Transverse colon (tissue), 4 donors: ENCODE measurements at regions not wholly inside any gene's neighbourhood (a gene's known extent, or its start where the extent isn't known, plus 50 kb on each side); places are given as distances from the start of the nearest gene placed in this dataset.

Source experiments
- DNase-seq: peaks from one replicate; pipeline ENCODE4 v3.0.0-alpha.2; 2019
- H3K27ac ChIP-seq, 4 donors: fragments of 200-600 bp; sonication (generic); 2 replicates each; pipeline ENCODE4 v1.5.1; 2016 to 2018; ENCODE audit warnings: inconsistent platforms in 4 of 4
- H3K27me3 ChIP-seq: fragments of 200-600 bp; sonication (generic); 2 replicates; pipeline ENCODE4 v1.5.1; 2017; ENCODE audit warnings: inconsistent platforms
- H3K36me3 ChIP-seq, 4 donors: fragments of 200-600 bp; sonication (generic); 2 replicates each; pipeline ENCODE4 v1.5.1; 2017 to 2019; ENCODE audit warnings: inconsistent platforms in 4 of 4
- H3K4me1 ChIP-seq, 4 donors: fragments of 200-600 bp; sonication (generic); 2 replicates each; pipeline ENCODE4 v1.5.1; 2017 to 2020; ENCODE audit warnings: inconsistent platforms in 4 of 4
- H3K4me3 ChIP-seq, 4 donors: fragments of 200-600 bp; sonication (generic); 1 replicate in 1 of 4; 2 replicates in 3 of 4; pipeline versions ENCODE4 v1.5.1 to v1.6.1; 2017 to 2019; ENCODE audit warnings: inconsistent platforms in 4 of 4
- H3K9me3 ChIP-seq, 2 donors: fragments of 200-600 bp; sonication (generic); 2 replicates each; pipeline ENCODE4 v1.5.1; 2017 to 2019; ENCODE audit warnings: inconsistent platforms in 2 of 2
- EP300 ChIP-seq: sonication (generic); formaldehyde crosslinking; IDR thresholded peaks from one replicate; pipeline ENCODE4 v1.6.1; 2017; ENCODE audit warnings: antibody characterized with exemption, low read depth
- POLR2A ChIP-seq: fragments of 450-650 bp; IDR thresholded peaks from one replicate; pipeline ENCODE4 v1.6.1; 2016; ENCODE audit warnings: antibody characterized with exemption, mild to moderate bottlenecking, moderate library complexity
- POLR2AphosphoS5 ChIP-seq, 3 donors: sonication (generic); formaldehyde crosslinking; IDR thresholded peaks; one replicate each; pipeline ENCODE4 v1.6.1; 2016; ENCODE audit warnings: antibody characterized with exemption in 3 of 3
- WGBS, 2 donors: methylation state at CpG; one replicate each; pipeline ENCODE4 v1.1.5; 2018; ENCODE audit warnings: low coverage in 1 of 2; 5-methylcytosine and 5-hydroxymethylcytosine counted together
- in situ Hi-C, 4 donors: fragments of 200-750 bp; cut with MboI; loops; one replicate each; pipeline versions ENCODE4 v1.15.0 to v1.15.1; 2017; ENCODE audit warnings: low sequenced_read_pairs in 3 of 4, low pct_ligation_motif_present in 1 of 4, low pct_unique_long_range_greater_than_20kb in 1 of 4
- intact Hi-C: fragments of 100-400 bp; cut with DNase I; formaldehyde crosslinking; loops from one replicate; pipeline ENCODE4 v1.15.1; 2023; ENCODE audit warnings: low total_unique reads
- TF ChIP-seq, protein P1 (sequence below), 5 experiments: fragments of 200-600 bp in 3 of 5; fragments of 450-650 bp in 2 of 5; sonication (generic) in 3 of 5; IDR thresholded peaks; 1 replicate in 2 of 5; 2 replicates in 3 of 5; pipeline ENCODE4 v1.5.1; 2016 to 2017; ENCODE audit warnings: antibody characterized with exemption in 5 of 5, inconsistent platforms in 3 of 5, mild to moderate bottlenecking in 2 of 5, moderate library complexity in 1 of 5

DNA sequence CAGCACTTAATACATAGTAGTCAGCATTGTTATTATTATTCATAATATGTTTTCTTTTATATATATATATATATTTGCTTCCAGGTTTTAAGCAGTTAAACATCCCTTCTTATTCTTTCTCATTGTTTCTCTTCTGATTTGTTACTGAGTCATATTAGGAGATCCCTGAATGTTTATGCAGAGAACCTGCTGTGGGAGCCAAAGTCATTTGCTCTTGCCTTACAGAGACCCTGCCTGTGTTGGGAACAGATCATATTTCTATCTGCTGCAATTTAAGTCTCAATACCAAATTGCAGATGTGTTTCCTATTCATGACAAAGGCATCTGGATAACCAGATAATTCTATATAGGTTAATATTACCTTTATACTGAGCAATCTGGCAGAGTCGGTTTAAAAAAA, 323.0 kb upstream of the UMPS start:
- in situ Hi-C loops, result no loop called here
- Histone ChIP-seq H3K4me3 (no peak overlapping the region), H3K27ac (no peak overlapping the region), H3K9me3 (no peaks in the 10 kb centered on the region), H3K36me3 (no peaks in the 10 kb centered on the region), H3K4me1 (no peaks in the 10 kb centered on the region), H3K27me3 (no peaks in the 10 kb centered on the region)
- TF ChIP-seq POLR2AphosphoS5 (IDR thresholded peaks at IDR 0.05), result no peak
- no peak for TF ChIP-seq POLR2A
- intact Hi-C loops, result no loop called here
- 81 to 100% methylated on average over 1 of the region's 1 CpG for whole genome bisulfite sequencing, 2 donors
- DNase-seq, result no peak

DNA sequence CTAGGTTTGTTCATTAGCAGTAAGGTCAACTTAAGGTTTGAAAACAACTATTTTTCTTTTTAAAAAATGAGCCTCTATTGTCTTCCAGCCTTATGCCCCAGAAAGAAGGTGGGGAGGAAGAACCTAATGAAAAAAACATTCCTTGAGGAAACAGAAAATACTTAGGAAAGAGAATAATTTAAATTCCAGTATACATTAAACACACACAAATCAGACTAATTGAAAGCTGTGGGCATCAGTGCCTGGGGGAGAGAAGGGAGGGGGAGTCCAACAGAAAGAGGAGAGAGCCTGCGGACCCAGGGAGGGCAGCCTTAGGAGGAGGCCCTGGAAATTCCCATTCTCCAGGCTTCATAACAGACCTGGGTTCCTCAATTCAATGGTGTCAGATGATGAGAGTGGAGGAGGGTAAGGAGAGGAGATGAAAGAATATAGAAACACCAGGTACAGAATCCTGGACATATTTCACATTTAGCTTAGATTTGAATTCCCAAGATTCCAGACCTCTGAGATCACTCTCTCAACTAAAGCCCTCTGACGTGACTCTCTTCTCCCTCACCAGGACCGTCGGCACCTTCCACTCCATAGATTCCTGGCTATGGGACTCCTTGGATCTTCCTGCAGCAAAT, 320.5 kb upstream of the UMPS start:
- no peaks in the 10 kb centered on the region for H3K27me3 ChIP-seq
- H3K4me1 ChIP-seq, result peaks cover 0 to 12% (median 6%) of the 10 kb centered on the region in 4 donors
- H3K4me3 ChIP-seq, result no peak overlapping the region
- intact Hi-C loops (loop anchor here (5.0 kb wide), 1 partner anchor 248 kb away; no protein-coding TSS in a partner anchor), in situ Hi-C loops (no loop called here)
- no peaks in the 10 kb centered on the region for H3K36me3 ChIP-seq
- no peak overlapping the region for H3K27ac ChIP-seq
- TF ChIP-seq, protein P1, sequence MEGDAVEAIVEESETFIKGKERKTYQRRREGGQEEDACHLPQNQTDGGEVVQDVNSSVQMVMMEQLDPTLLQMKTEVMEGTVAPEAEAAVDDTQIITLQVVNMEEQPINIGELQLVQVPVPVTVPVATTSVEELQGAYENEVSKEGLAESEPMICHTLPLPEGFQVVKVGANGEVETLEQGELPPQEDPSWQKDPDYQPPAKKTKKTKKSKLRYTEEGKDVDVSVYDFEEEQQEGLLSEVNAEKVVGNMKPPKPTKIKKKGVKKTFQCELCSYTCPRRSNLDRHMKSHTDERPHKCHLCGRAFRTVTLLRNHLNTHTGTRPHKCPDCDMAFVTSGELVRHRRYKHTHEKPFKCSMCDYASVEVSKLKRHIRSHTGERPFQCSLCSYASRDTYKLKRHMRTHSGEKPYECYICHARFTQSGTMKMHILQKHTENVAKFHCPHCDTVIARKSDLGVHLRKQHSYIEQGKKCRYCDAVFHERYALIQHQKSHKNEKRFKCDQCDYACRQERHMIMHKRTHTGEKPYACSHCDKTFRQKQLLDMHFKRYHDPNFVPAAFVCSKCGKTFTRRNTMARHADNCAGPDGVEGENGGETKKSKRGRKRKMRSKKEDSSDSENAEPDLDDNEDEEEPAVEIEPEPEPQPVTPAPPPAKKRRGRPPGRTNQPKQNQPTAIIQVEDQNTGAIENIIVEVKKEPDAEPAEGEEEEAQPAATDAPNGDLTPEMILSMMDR (IDR thresholded peaks at IDR 0.05), result no peak
- TF ChIP-seq POLR2A (no peak), POLR2AphosphoS5 (IDR thresholded peaks at IDR 0.05) (no peak), EP300 (no peak)
- 89 to 95% methylated on average over 3 to 4 of the region's 4 CpGs for WGBS, 2 donors
- no peak for DNase-seq
- no peaks in the 10 kb centered on the region for H3K9me3 ChIP-seq

DNA sequence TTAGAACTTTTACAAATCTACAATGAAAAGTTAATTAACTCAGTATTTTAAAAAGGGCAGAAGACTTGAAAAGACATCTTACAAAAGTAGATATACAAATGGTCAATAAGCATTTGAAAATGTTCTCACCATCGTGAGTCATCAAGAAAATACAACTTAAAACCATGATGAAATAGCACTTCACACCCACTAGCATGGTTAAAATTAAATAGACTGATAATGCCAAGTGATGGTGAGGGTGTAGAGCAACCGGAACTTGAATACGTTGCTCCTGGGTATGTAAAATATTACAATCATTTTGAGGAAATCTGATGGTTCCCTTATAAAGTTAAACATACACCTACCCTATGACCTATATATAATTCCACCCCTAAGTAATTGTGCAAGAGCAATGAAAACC, 319.8 kb upstream of the UMPS start:
- intact Hi-C loops (loop anchor here (5.0 kb wide), 1 partner anchor 247 kb away; no protein-coding TSS in a partner anchor), in situ Hi-C loops (no loop called here)
- Histone ChIP-seq H3K27me3 (no peaks in the 10 kb centered on the region), H3K36me3 (no peaks in the 10 kb centered on the region), H3K4me1 (peaks cover 0 to 12% (median 6%) of the 10 kb centered on the region in 4 donors), H3K4me3 (no peak overlapping the region), H3K27ac (no peak overlapping the region), H3K9me3 (no peaks in the 10 kb centered on the region)
- TF ChIP-seq POLR2AphosphoS5 (IDR thresholded peaks at IDR 0.05), result no peak
- DNase-seq, result no peak
- WGBS, 2 donors, result 71 to 74% methylated on average over 3 of the region's 3 CpGs

DNA sequence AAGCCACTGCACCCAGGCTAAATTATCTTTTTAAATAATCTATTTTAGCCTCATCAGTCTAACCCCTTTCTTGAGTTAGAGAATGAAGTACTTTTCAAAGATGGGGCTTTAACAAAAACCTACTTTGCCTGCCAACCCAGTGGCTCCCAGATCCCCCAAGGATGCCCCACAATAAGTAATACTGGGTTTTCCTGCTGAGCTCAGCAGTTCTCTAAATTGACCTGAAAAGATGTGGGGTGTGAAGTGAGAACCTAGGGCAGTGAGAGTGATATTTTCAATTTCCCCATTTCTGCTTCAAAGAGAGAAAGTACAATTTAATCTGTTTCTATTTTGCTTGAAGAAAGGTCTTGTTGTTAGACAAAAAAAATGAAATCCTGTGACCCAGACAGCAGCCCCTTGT, 318.5 kb upstream of the UMPS start:
- in situ Hi-C loops (no loop called here), intact Hi-C loops (loop anchor here (5.0 kb wide), 1 partner anchor 246 kb away; no protein-coding TSS in a partner anchor)
- Histone ChIP-seq H3K9me3 (no peaks in the 10 kb centered on the region), H3K4me3 (no peak overlapping the region), H3K4me1 (peaks cover 0 to 12% (median 6%) of the 10 kb centered on the region in 4 donors), H3K27ac (no peak overlapping the region), H3K36me3 (no peaks in the 10 kb centered on the region), H3K27me3 (no peaks in the 10 kb centered on the region)
- TF ChIP-seq POLR2A, result no peak
- TF ChIP-seq, protein P1 (IDR thresholded peaks at IDR 0.05), result no peak
- TF ChIP-seq EP300, result no peak
- TF ChIP-seq POLR2AphosphoS5 (IDR thresholded peaks at IDR 0.05), result no peak
- DNase-seq, result no peak

DNA sequence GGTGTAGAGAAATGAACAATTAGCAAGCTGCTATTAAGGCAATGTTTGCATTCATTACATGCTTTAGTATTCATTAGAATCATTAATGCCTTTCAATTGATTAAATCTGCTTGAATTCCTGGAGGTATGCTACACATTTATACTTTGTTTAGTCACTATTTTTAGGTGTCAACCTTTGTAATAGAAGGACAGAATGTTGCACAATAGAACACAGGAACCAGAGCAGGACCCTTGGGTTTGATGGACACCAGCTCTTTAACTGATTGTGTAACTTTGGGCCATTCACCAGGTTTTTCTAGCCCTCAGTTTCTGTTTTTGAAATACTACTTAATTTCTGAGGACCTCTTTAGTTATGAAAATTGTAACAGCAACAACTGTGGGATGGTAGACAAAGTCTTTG, 317.6 kb upstream of the UMPS start:
- Histone ChIP-seq H3K36me3 (no peaks in the 10 kb centered on the region), H3K4me3 (no peak overlapping the region), H3K27ac (no peak overlapping the region), H3K27me3 (no peaks in the 10 kb centered on the region), H3K4me1 (peaks cover 0 to 12% (median 6%) of the 10 kb centered on the region in 4 donors), H3K9me3 (no peaks in the 10 kb centered on the region)
- DNase-seq, result no peak
- intact Hi-C loops, result loop anchor here (5.0 kb wide), 1 partner anchor 245 kb away; no protein-coding TSS in a partner anchor
- in situ Hi-C loops, result no loop called here
- TF ChIP-seq, protein P1 (IDR thresholded peaks at IDR 0.05), result no peak
- TF ChIP-seq POLR2A, result no peak
- TF ChIP-seq EP300, result no peak
- no peak for TF ChIP-seq POLR2AphosphoS5 (IDR thresholded peaks at IDR 0.05)
